Tibial artery (tissue), 4 donors: ENCODE measurements at regions not wholly inside any gene's neighbourhood (a gene's known extent, or its start where the extent isn't known, plus 50 kb on each side); places are given as distances from the start of the nearest gene placed in this dataset.
A peak's percentile ranks its signal among the peaks of the same experiment; 100 is the strongest.

Source experiments
- DNase-seq, 2 donors: peaks; one replicate each; pipeline ENCODE4 v3.0.0-alpha.2; 2019
- H3K27ac ChIP-seq, 2 donors: fragments of 200-600 bp; sonication (generic) in 1 of 2; 1 replicate in 1 of 2; 2 replicates in 1 of 2; pipeline ENCODE4 v1.5.1; 2018 to 2019; ENCODE audit warnings: mild to moderate bottlenecking in 1 of 2
- H3K27me3 ChIP-seq, 2 donors: fragments of 200-600 bp; sonication (generic) in 1 of 2; one replicate each; pipeline versions ENCODE4 v1.5.1 to v1.6.0; 2016 to 2019
- H3K36me3 ChIP-seq, 3 donors: fragments of 200-600 bp; sonication (generic) in 2 of 3; one replicate each; pipeline ENCODE4 v1.5.1; 2016 to 2019; ENCODE audit warnings: mild to moderate bottlenecking in 2 of 3
- H3K4me1 ChIP-seq, 4 donors: fragments of 200-600 bp; sonication (generic) in 2 of 4; 1 replicate in 3 of 4; 2 replicates in 1 of 4; pipeline ENCODE4 v1.5.1; 2016 to 2019
- H3K4me3 ChIP-seq, 2 donors: fragments of 200-600 bp; sonication (generic) in 1 of 2; 1 replicate in 1 of 2; 2 replicates in 1 of 2; pipeline ENCODE4 v1.5.1; 2018 to 2019; ENCODE audit warnings: mild to moderate bottlenecking in 2 of 2
- H3K9me3 ChIP-seq, 3 donors: fragments of 200-600 bp; sonication (generic) in 1 of 3; one replicate each; pipeline ENCODE4 v1.5.1; 2016 to 2019
- intact Hi-C: fragments of 100-400 bp; cut with DNase I; formaldehyde crosslinking; loops from one replicate; pipeline ENCODE4 v1.15.0; 2023; ENCODE audit warnings: low total_unique reads
- TF ChIP-seq, protein P1 (sequence below), 2 experiments: fragments of 200-600 bp in 1 of 2; fragments of 450-650 bp in 1 of 2; IDR thresholded peaks; one replicate each; pipeline ENCODE4 v1.5.1; 2017 to 2019; ENCODE audit warnings: antibody characterized with exemption in 2 of 2, mild to moderate bottlenecking in 1 of 2, moderate library complexity in 1 of 2

GRCh38 chr12:28993720-28994119 lies 155.4 kb upstream of the FAR2 start:
- Histone ChIP-seq H3K27me3 (no peaks in the 10 kb centered on the region), H3K4me3 (no peak overlapping the region), H3K36me3 (no peaks in the 10 kb centered on the region), H3K4me1 (peaks cover 0 to 4% (median 0%) of the 10 kb centered on the region in 4 donors), H3K9me3 (no peaks in the 10 kb centered on the region), H3K27ac (no peak overlapping the region)
- TF ChIP-seq, protein P1, sequence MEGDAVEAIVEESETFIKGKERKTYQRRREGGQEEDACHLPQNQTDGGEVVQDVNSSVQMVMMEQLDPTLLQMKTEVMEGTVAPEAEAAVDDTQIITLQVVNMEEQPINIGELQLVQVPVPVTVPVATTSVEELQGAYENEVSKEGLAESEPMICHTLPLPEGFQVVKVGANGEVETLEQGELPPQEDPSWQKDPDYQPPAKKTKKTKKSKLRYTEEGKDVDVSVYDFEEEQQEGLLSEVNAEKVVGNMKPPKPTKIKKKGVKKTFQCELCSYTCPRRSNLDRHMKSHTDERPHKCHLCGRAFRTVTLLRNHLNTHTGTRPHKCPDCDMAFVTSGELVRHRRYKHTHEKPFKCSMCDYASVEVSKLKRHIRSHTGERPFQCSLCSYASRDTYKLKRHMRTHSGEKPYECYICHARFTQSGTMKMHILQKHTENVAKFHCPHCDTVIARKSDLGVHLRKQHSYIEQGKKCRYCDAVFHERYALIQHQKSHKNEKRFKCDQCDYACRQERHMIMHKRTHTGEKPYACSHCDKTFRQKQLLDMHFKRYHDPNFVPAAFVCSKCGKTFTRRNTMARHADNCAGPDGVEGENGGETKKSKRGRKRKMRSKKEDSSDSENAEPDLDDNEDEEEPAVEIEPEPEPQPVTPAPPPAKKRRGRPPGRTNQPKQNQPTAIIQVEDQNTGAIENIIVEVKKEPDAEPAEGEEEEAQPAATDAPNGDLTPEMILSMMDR (IDR thresholded peaks at IDR 0.05), result no peak
- intact Hi-C loops, result no loop called here
- no peak for DNase-seq

DNA sequence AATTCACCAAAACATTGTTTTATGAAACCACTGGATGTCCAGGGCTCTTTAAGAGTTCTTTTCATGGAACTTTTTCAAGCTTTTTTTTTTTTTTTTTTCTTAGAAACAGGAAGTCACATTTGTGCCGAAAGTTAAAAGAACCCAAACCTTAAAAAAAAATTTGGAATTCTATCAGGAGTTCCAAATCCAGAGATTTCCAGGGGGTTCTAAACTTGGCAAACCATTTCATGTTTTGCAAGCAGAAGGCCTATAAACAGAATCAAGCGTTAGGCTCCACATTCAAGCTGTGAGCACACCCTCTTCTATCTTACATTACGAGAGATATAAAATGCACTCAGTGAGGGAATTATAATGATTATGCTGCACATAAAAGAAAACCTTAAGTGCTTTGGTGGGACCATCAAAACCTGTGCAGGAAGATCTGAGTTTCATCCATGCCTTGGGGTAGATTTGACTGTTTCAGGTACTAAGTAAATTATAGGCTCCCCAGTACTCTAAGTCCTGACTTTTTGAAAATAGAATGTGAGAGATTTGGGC lies 154.8 kb upstream of the FAR2 start:
- intact Hi-C loops, result no loop called here
- Histone ChIP-seq H3K27ac (no peak overlapping the region), H3K4me3 (no peak overlapping the region), H3K9me3 (no peaks in the 10 kb centered on the region), H3K27me3 (no peaks in the 10 kb centered on the region), H3K4me1 (no peaks in the 10 kb centered on the region), H3K36me3 (no peaks in the 10 kb centered on the region)
- TF ChIP-seq, protein P1 (IDR thresholded peaks at IDR 0.05), result no peak
- no peak for DNase-seq

DNA sequence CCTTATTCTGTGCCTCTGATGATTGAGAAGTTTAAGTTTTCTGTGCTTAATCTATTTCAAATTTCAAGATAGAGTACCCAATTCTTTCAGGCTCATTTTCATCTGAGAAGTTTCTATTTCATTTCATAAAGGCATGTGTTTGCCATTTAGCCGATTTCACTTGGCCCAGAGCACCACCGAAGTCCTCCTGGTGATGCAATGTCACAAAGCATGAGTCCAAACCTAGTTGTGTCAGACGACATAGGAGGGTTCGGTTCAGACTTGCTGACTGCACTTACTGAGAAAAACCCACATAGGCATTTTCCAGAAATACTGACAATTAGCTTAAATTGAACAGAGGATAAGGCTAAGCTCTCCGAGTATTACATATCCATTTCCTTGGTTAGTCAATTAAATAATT lies 152.4 kb upstream of the FAR2 start:
- no peak overlapping the region for H3K27ac ChIP-seq
- intact Hi-C loops, result no loop called here
- peak in 1 of 2 donors; percentile 30 for DNase-seq
- H3K36me3 ChIP-seq, result no peaks in the 10 kb centered on the region
- H3K4me1 ChIP-seq, result no peaks in the 10 kb centered on the region
- no peaks in the 10 kb centered on the region for H3K9me3 ChIP-seq
- TF ChIP-seq, protein P1 (IDR thresholded peaks at IDR 0.05), result no peak
- no peaks in the 10 kb centered on the region for H3K27me3 ChIP-seq
- H3K4me3 ChIP-seq, result no peak overlapping the region

DNA sequence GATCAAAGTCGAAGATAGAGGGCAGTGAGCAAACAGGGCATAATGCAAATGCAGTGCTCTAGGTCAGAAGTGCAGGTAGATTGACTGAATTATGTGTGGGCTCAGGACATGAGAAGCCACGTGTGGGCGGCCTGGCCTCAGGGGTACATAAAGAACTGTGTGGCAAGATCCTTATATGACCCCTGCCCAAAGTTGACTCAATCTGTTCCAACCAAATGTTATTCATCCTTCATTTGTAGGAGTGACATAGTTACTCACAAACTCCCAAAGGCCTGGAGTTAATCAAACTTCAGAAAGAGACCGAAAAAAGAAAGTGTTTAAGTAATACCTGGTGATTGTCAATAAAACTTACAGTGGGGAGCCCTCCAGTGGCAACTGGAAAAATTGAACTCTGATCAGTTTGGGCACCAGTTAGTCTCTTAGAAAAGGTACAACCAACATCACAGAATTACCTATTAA lies 150.4 kb upstream of the FAR2 start:
- no peak for DNase-seq

DNA sequence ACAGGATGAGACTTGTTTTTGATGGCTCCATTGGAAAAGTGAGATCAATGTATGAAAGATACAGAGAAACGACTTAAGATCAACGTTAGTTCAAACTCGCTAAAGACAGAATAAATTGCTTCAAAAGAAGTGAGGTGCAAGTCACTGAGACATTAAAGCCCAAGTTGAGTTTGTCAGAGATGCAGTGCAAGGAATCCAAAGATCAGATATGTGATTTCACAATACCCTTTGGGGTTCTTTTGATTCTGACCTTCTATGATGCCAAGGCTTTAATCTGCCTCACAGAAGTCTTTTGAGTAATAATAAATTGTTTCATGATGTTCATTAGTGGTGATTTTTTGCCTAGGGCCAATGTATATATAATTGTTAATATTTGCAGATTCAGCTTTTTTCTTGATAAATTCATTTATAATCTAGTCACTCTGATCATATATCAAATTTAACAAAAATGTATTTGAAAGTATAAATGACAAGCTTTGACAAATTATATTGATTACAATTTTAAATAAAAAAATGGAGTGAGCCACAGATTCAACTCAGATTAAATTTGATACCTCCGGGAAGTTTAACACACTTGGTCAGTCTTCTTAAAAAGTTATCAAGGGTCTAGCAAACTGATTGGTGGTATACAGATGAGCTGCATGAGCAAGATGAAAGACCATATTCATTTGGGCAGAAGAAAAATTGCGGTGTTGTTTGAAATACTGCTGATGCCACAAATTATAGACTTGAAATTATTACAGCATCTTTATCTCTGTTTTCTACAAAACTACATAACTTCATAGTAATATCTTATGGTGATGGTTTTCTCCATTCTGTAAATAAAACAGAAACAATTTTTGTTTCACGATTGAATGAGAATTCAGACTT lies 144.8 kb upstream of the FAR2 start:
- DNase-seq, result no peak
- H3K36me3 ChIP-seq, result no peaks in the 10 kb centered on the region
- no peaks in the 10 kb centered on the region for H3K4me1 ChIP-seq
- H3K4me3 ChIP-seq, result no peak overlapping the region
- H3K27ac ChIP-seq, result no peak overlapping the region
- TF ChIP-seq, protein P1 (IDR thresholded peaks at IDR 0.05), result no peak
- H3K27me3 ChIP-seq, result no peaks in the 10 kb centered on the region
- intact Hi-C loops, result no loop called here
- H3K9me3 ChIP-seq, result no peaks in the 10 kb centered on the region

More for the DNA sequence above, 150.4 kb upstream of the FAR2 start:
- H3K27ac ChIP-seq, result no peak overlapping the region
- intact Hi-C loops, result no loop called here
- H3K4me1 ChIP-seq, result no peaks in the 10 kb centered on the region
- no peaks in the 10 kb centered on the region for H3K36me3 ChIP-seq
- no peaks in the 10 kb centered on the region for H3K27me3 ChIP-seq
- H3K9me3 ChIP-seq, result no peaks in the 10 kb centered on the region
- TF ChIP-seq, protein P1 (IDR thresholded peaks at IDR 0.05), result peak; percentile 17 to 30
- no peak overlapping the region for H3K4me3 ChIP-seq
